ENCODE measurements at regions not wholly inside any gene's neighbourhood (a gene's known extent, or its start where the extent isn't known, plus 50 kb on each side); places are given as distances from the start of the nearest gene placed in this dataset.

- Histone ChIP-seq H3K4me1 (no peaks in the 10 kb centered on the region), H3K36me3 (no peaks in the 10 kb centered on the region), H3K27ac (no peak overlapping the region), H3K9me3 (peaks cover 0 to 9% of the 10 kb centered on the region in 2 donors), H3K27me3 (peaks cover 0 to 43% of the 10 kb centered on the region in 2 donors), H3K4me3 (no peak overlapping the region)
- DNase-seq (ENCODE audit: low spot score in 2 of 2): no peak
- intact Hi-C loops (cut with DNase I; ENCODE audit: low total_unique reads): no loop called here
- TF ChIP-seq POLR2A (IDR thresholded peaks at IDR 0.05): no peak
These were observed 181.6 kb downstream of the MID1IP1 start for GRCh38 chrX:38982843-38983242.

- Histone ChIP-seq H3K36me3 (no peaks in the 10 kb centered on the region), H3K4me1 (no peaks in the 10 kb centered on the region), H3K27me3 (peaks cover 0 to 30% of the 10 kb centered on the region in 2 donors), H3K9me3 (peaks cover 0 to 2% of the 10 kb centered on the region in 2 donors), H3K4me3 (no peak overlapping the region), H3K27ac (no peak overlapping the region)
- TF ChIP-seq POLR2A (IDR thresholded peaks at IDR 0.05): no peak
- TF ChIP-seq POLR2AphosphoS5 (IDR thresholded peaks at IDR 0.05): no peak
- TF ChIP-seq CTCF (IDR thresholded peaks at IDR 0.05): no peak
- DNase-seq (ENCODE audit: low spot score in 2 of 2): no peak
- intact Hi-C loops (cut with DNase I; ENCODE audit: low total_unique reads): no loop called here
These were observed 184.1 kb downstream of the MID1IP1 start for GRCh38 chrX:38985375-38985774.

- intact Hi-C loops (cut with DNase I; ENCODE audit: low total_unique reads): no loop called here
- no peaks in the 10 kb centered on the region for H3K9me3 ChIP-seq
- H3K27me3 ChIP-seq: peaks cover 0 to 27% of the 10 kb centered on the region in 2 donors
- no peak for DNase-seq (ENCODE audit: low spot score in 2 of 2)
- no peak overlapping the region for H3K27ac ChIP-seq
- TF ChIP-seq POLR2A (IDR thresholded peaks at IDR 0.05) (no peak), CTCF (IDR thresholded peaks at IDR 0.05) (no peak), POLR2AphosphoS5 (IDR thresholded peaks at IDR 0.05) (no peak)
- H3K36me3 ChIP-seq: no peaks in the 10 kb centered on the region
- no peak overlapping the region for H3K4me3 ChIP-seq
- no peaks in the 10 kb centered on the region for H3K4me1 ChIP-seq
These were observed 184.7 kb downstream of the MID1IP1 start for GRCh38 chrX:38985945-38986344.

GRCh38 chrX:38986586-38986985 is 185.3 kb downstream of the MID1IP1 start:
- Histone ChIP-seq H3K4me1 (no peaks in the 10 kb centered on the region), H3K9me3 (no peaks in the 10 kb centered on the region), H3K4me3 (no peak overlapping the region), H3K36me3 (no peaks in the 10 kb centered on the region), H3K27ac (no peak overlapping the region), H3K27me3 (peaks cover 0 to 23% of the 10 kb centered on the region in 2 donors)
- no peak for TF ChIP-seq POLR2A (IDR thresholded peaks at IDR 0.05)
- TF ChIP-seq POLR2AphosphoS5 (IDR thresholded peaks at IDR 0.05): no peak
- TF ChIP-seq CTCF (IDR thresholded peaks at IDR 0.05): no peak
- intact Hi-C loops (cut with DNase I; ENCODE audit: low total_unique reads): no loop called here
- DNase-seq (ENCODE audit: low spot score in 2 of 2): no peak

- no peaks in the 10 kb centered on the region for H3K9me3 ChIP-seq
- TF ChIP-seq POLR2A (IDR thresholded peaks at IDR 0.05) (no peak), POLR2AphosphoS5 (IDR thresholded peaks at IDR 0.05) (no peak), CTCF (IDR thresholded peaks at IDR 0.05) (no peak)
- no peaks in the 10 kb centered on the region for H3K4me1 ChIP-seq
- H3K27ac ChIP-seq: no peak overlapping the region
- intact Hi-C loops (cut with DNase I; ENCODE audit: low total_unique reads): no loop called here
- no peak overlapping the region for H3K4me3 ChIP-seq
- DNase-seq (ENCODE audit: low spot score in 2 of 2): no peak
- H3K27me3 ChIP-seq: peaks cover 0 to 19% of the 10 kb centered on the region in 2 donors
- no peaks in the 10 kb centered on the region for H3K36me3 ChIP-seq
These were observed 186.0 kb downstream of the MID1IP1 start for GRCh38 chrX:38987198-38987651.

GRCh38 chrX:38988301-38988700 is 187.0 kb downstream of the MID1IP1 start:
- no peak for TF ChIP-seq POLR2A (IDR thresholded peaks at IDR 0.05)
- TF ChIP-seq POLR2AphosphoS5 (IDR thresholded peaks at IDR 0.05): no peak
- TF ChIP-seq CTCF (IDR thresholded peaks at IDR 0.05): no peak
- no peaks in the 10 kb centered on the region for H3K4me1 ChIP-seq
- no peak for DNase-seq (ENCODE audit: low spot score in 2 of 2)
- H3K4me3 ChIP-seq: no peak overlapping the region
- intact Hi-C loops (cut with DNase I; ENCODE audit: low total_unique reads): no loop called here
- no peaks in the 10 kb centered on the region for H3K36me3 ChIP-seq
- H3K27me3 ChIP-seq: peaks cover 0 to 18% of the 10 kb centered on the region in 2 donors
- no peaks in the 10 kb centered on the region for H3K9me3 ChIP-seq
- H3K27ac ChIP-seq: no peak overlapping the region
